Glomerular visceral epithelial cell (primary cell): ENCODE measurements at regions not wholly inside any gene's neighbourhood (a gene's known extent, or its start where the extent isn't known, plus 50 kb on each side); places are given as distances from the start of the nearest gene placed in this dataset.

Source experiments
- DNase-seq: peaks from one replicate; pipeline ENCODE4 v3.0.0-alpha.2; 2016; ENCODE audit errors: extremely low spot score

DNA sequence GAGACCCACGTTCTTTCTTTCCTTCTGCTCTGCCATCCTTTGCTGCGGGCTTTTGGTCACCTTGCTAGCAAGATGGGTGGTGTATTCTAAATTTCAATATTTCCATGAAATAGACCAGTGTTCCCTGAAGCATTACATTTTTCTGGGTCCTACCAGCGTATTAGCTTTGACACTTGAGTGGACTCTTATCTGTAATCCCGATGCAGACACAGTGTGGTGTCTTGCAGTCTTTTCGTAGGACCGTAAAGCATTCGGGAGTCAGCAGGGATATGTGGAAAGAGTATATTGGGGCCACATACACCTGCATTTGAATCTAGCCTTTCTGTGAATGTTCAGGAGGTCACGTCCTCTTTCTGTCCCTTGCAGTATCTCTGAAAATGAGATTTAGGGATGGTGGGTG is 124.7 kb upstream of the CPEB4 start:
- DNase-seq = no peak

DNA sequence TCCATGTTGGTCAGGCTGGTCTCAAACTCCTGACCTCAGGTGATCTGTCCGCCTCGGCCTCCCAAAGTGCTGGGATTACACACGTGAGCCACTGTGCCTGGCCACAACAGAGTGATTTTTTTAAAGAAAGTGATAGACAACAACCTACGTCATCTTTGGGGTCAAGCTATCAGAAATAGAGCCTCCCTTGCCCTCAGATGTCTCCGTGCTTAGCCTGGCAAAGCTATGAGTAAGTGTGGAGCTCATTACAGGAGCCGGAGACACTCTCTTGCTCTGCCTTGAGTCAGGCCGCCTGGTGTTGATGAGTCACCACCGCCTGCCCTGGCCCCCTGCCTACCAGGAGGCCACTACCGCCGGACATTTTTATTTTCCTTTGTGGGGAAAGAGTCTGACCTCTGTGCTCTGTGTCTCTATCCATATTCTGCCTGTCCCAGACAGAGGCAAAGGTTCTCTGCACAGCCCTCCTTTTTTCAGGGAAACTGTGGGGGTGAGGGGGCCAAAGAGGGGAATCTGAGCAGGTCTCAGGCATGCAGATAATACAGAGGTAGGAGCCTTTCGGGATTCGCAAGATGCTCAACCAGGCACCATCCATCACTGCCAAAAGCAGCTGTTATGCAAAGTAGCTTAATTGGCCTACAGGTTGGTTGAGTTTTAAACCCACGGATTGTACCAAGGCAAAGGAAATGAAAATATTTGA is 123.7 kb upstream of the CPEB4 start:
- peak; percentile 98 for DNase-seq

DNA sequence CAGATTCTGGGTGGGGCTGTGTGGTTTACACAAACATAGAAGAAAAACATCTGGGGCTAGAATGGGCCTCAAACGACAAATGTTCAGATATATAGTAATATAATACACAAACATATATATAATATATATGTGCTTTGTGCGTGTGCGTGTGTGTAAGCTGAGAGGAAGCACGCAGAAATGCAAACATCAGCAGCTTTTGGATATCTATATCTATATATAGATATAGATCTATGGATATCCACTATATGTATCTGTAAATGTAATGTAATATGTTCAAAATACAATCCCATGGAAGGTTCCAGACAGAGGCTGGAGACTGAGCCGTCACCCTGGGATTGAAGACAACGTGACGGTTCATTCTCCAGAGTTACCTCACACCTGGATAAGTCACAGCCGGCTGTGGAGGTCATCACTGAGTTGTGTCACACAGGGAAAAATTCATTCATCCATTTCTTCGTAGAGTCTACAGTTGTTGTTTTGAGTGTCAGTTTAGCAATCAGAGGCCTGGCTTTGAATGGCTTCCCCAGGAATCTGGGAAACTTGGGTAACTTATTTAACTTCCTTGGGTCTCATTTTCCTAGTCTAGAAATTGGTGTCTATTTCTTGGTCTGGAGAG is 123.0 kb upstream of the CPEB4 start:
- no peak for DNase-seq

DNA sequence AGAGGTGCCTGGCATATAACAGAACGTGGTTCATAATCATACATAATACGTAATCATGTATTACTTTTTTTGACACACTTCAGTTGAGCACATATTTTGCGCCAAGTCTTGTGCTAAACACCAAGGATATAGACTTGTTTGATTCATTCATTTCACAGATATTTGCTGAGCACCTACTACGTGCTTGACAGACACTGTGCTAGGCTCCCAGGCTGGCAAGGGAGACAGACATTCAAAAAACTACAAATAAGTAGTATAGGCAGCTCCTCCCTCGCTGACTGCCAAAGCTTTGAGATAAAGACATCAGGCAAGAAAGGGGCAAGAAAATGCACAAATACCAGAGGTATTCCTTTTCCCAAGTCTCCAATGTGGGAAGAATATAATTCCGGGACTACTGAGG is 122.5 kb upstream of the CPEB4 start:
- no peak for DNase-seq

DNA sequence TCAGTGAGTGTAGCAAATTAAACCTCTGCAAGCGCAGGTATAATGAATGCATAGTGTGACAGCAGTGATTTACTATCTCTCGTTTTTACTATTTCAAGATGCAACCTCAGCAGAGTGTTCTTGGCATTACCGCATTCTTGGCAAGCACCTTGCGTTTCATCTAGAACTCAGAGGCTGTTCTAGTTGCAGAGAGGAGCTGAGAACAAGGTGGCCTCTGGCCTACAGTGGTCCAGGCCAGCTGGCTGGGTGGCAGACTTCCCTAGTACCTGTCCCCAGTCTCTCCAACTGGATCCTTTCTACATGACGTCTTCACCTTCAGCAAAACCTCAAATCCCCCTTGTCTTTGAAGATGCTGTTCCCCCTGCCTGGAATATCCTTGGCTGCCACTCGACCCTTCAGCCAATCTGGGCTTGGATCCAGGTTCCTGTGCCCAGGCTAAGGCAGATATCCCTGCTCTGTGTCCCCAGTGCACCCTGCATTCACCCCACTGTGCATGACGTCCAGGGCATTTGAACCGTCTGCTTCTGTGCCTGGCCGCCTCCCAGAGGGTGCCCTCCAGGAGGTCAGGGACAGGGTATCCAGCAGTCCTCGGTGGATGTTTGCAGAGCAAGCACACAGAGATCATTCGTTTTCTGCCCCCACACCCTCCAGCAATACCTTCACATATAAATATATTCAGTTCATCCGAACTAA is 120.4 kb upstream of the CPEB4 start:
- no peak for DNase-seq

DNA sequence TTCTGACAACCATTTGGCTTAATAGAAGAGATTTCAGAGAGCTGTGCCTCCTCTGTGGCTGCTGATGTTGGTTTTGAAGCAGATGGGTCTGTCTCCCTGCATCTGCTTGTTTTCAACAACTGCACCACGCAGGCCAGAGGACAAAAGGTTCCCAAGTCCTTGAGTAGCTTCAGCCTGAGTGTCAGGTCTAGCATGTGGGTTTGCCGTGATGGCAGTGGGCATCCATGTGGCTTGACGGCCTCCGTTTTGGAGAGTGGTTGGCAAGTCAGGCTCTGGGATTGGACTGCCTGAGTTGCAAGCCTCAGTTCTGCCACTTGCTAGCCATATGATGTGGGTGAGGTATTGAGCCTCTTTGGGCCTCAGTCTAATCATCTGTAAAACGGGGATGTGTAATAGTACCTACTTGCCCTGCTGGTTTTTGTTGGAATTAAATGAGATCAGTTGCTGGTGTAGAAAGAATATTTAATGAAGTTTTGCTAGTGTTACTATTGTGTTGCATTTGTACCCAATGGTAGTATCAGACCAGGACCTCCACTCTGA is 119.8 kb upstream of the CPEB4 start:
- DNase-seq = no peak

DNA sequence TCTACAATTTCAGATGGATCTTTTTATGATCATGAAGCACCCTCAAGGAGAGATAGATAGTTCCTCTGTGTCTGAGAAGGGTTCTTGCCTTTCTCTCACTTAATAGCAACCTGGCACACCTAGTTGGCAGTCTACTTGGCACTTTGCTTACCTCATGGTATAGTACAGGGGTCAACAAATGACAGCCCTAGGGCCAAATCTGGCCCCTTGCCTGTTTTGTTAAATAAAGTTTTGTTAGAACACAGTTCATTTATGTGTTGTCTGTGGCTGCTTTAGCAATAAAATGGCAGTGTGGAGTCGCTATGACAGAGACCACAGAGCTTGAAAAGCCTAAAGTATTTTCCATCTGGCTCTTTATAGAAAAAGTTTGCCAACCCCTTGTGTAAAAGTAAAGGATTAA is 119.3 kb upstream of the CPEB4 start:
- no peak for DNase-seq

DNA sequence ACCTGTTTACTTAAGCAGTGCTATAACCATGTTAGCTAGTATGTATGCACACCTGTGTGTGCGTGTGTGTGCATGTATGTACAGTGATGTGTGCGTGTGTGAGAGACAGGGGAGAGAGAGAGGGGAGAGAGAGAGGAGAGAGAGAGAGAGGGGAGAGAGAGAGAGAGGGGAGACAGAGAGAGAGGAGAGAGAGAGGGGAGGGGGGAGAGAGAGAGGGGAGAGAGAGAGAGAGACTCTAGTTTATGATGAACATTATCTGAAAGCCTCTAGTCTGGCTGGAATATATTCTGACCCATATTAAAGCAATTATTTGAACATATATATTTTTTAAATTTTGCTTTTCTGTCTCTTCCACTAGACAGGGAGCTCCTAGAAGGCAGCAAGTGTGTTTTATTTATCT is 117.5 kb upstream of the CPEB4 start:
- DNase-seq = no peak

DNA sequence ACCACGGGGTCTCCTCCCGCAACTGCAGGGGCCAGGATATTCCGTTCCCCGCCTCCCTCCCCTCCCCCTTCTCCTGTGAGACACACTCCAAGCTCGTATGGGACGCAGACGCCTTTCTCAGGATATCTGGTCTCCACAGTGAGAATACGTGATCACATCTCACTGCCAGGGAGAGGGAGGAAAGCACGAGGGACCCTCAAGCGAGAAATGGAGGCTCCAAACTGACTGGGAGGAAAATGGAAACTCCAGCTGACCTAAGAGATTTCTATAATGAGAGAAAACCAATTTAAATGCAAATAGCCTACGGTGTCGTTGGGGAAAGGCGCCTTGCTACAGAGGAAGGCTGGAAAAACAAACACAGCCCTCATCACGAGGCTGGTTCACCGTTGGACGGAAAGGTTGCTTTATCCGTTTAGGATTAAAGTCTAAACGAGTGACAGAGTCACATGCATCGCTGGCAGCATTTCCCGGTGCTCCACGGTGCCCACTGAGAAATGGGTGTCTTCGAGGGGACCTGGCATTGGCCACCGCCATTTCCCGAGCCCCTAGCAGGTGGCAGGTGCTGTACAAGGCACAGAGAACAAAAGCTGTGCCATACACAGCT is 116.9 kb upstream of the CPEB4 start:
- no peak for DNase-seq

DNA sequence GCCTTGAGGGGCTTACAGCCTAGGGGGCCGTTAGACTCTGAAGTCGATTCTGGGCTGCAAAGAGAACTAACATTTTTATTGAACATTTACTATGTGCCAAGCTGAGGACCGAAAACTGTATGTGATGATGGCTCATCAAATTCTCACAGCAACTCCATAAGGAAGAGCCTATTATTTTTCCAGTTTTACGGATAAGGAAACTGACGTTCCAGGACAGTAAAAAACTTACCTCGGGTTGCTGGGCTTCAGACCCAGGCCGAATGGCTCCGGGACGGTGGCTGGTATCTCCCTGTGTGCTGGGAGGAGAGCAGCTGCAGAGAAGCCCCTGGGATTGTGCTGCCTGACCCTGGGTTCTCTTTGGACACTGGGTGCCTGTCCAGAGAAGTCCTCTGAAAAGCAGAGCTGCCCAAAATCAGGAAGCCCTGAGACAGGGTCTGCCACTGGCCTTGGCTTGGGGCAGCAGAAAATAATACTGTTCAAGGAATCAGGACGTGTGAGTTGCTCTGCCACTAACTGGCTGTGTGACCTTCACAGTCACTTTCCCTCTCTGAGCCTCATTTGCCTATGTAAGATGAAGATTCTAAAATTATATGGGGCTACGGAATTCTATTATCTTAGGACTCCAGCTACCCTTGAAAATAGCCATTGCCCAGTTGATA is 116.3 kb upstream of the CPEB4 start:
- DNase-seq = no peak

DNA sequence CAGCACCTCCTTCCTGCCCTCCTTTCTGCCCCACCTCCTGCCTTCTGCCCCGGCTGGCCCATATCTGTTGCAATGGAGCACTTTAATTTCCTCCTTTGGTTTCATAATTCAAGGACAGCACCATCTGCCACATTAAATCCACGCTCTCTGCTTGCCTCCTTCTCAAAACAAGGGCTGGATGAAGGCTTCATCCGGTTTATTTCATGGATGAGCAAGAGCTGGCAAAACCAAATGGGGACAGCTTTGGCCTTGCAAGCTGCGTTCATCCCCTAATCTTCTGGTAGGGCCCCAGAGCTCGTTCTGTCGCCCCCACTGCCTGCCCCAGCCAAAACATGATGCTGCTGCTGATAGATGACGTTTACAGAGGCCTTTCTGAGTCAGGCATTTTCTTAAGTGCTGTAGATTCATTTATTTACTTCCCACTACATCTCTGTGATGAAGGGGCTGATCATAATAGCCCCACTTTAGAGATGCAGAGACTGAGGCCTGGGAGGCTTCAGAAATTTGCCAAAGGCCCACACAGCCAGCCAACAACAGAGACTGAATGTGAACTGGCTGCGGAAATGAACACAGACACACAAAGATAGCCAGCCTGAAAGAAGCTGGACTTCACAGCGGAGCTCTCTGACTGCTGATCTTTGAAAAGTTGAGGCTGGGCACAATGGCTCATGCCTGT is 115.6 kb upstream of the CPEB4 start:
- no peak for DNase-seq

DNA sequence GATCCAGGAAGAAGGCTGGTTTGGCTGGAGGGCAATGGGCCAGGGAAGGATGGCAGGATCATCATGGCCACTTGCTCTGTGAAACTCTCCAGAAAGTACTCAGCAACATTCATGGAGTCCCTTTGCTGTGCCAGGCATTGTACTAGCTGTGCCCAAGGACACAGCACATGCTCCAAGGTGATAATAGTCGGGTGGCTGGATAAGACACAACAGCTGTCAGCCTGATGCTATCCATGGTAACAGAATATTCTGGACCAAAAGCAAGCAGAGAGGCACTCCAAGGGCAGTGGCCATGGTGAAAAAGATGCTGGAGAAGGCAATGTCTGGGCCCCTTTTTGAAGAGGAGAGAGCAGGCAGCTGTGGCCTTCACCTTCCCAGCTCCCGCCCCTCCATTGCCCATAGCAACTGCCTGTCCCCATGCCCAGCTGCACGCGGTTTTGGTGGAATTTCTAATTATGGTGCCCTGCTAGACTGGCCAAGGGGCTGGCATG is 113.8 kb upstream of the CPEB4 start:
- no peak for DNase-seq

DNA sequence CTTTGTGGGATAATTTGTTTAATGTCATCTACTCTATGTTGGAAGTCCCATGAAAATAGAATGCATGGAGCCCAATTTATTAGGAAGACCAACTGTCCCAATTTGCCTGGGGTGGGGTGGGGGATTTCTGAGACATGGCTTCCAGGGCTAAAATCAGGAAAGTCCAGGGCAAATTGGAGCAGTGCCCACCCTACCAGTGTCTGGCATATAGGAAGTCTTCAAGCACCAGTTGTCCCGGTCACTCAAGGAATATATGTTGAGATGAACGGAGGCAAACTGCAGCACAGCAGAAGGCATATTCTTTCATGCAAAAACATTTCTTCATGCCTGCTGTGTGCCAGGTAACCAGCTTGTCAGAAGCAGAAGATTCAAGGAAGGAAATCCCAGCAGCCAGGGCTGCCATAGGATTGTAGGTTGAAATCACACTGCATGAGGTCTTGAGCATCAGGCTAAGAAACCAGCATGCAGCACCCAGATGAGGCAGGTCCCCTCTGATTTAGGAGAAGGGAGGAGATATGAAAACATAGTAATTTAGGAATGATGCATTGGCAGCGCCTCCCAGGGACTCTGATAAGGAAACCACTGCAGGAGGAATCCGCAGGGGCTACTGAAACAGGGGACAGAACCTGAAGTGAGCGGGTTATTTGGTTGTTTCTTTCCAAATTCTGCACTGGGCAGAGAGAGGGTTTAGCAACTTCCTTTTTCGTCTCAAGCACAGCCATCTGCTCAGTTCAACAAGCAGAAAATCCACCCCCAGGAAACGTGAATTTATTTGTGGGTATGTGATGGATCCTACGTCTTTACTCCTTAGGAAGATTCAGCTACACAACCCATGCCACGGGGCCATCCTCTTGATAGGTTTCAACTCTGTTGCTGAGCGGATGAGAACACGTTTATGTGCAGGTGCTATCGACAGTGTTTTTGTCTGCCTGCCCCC is 112.6 kb upstream of the CPEB4 start:
- no peak for DNase-seq

DNA sequence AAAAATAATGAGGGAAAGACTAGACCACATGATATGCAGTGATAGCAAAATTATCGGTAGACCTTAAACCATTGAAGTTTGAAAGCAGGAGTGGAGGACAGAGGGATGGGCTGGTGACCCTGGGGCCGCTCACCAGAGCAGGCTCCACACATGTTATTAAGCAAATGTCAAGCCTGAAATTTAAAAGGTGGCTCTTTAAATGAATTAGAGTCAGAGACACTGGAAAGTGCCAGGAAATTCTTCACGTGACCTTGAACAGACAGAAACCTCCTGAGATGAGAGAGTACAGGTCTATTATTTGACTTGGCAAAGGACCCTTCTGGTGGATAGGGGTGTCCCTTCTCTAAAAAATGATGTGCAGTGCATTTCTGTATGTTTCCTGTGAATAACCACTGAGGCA is 111.0 kb upstream of the CPEB4 start:
- no peak for DNase-seq

DNA sequence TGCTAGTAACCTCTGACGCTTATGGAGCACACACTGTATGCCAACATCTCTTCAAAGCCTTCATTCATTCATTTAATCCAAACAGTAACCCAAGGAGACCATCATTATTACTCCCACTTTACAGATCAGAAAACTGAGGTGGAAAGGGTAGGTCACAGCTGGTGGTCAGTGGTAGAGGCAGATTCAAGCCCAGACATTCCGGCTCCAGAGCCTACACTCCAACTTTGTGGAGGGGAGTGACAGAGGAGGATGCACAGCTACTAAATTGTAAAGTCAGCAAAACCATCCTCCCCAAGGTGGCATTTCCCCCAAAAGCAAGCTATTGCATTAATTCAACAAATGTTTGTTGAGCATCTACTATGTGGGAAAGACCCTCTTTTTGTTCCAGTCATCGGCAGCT is 110.5 kb upstream of the CPEB4 start:
- DNase-seq = no peak

DNA sequence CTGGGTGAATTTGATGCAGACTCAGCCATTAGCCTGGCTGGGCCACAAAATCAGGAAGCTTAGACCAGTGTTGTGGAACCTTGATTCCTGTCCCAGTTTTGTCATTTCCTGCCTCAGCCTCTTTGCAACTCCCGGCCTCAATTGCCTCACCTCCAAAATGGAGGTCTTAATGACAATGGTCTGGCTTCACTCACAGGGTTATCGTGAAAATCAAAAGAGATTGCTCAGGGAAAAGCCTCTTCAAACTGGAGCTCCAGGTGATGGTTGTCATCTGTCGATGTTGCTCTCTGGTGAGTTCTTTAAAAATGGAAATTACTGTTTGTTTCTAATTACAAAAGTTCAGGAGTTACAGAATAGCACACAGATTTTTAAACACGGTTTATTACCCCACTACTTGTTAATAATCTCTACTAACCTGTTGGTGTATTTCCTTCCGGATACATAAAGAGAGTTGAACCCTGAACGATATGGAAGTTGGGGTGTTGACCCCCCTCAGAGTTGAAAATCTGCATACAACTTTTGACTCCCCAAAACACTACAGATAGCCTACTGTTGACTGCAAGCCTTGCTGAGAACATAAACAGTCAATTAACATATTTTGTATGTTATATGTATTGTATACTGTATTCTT is 109.9 kb upstream of the CPEB4 start:
- no peak for DNase-seq

DNA sequence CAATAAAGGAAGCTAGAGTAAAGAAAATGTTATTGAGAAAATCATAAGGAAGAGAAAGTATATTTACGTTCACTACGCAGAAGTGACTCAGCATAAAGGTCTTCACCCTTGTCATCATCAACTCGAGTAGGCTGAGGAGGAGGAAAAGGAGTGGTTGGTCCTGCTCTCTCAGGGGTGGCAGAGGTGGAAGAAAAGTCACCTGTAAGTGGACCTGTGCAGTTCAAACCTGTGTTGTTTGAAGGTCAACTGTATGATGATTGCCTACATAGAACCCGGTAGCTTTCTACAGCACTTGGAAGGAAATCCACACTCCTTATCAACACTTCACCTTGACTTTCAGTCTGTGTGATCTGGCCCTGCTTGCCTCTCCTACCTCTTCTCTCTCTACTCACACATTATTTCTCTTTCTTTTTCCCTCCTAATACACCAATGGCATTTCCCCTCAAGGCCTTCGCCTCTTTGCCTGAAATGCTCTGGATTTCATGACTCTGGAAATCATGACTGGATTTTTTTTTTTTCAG is 109.3 kb upstream of the CPEB4 start:
- DNase-seq = no peak

DNA sequence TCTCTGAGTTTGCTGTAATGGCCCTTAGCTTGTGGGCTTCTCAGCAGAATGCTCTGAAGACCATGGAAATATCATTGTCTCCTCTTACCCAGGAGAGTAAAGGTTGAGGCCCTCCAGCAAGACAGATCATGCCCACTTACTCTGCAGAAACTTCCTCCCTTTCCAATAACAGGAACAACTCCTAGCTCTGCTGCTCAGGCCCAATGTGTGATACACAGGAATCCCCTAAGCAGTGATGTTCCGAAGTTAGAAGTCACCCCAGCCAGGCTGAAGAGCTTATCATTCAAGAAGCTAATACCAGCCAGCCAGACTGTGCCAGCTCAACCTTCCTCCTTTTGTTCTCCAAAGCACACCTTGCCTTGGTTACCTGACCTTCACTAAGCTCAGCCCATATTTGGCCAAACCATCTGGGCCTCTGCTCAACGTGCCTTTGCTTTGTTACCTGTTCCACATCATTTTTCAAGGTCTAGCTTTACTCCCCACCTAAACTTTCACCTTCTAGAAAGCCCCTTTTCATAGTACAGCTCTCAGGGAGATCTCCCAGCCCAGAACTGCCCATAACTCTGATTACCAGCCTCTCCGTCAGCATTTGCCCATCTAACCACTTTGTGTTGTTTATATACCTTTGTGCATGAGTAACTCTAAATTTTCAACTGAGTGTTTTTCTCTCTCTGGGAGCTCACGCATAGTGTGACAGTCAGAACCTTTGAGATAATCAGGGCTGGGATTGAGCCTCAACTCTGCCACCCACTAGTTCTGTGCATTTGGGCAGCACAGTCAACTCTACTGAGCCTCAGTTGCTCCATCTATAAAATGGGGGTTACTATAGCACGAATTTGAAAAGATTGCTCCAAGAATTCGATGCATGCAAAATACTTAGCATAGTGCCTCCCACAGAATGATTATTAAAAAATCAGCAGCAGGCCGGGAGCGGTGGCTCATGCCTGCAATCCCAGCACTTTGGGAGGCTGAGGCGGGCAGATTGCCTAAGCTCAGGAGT is 107.6 kb upstream of the CPEB4 start:
- no peak for DNase-seq
